Stomach smooth muscle (tissue), 2 donors: ENCODE measurements at regions not wholly inside any gene's neighbourhood (a gene's known extent, or its start where the extent isn't known, plus 50 kb on each side); places are given as distances from the start of the nearest gene placed in this dataset.
"Not testable (repeated sequence)": the region's sequence is repeated elsewhere in the genome, so short reads cannot be mapped to it uniquely, and the experiment has no call there.

Source experiments
- H3K27ac ChIP-seq: one replicate; pipeline ENCODE4 v1.7.0; 2013; ENCODE audit warnings: mild to moderate bottlenecking, low read length, inconsistent platforms
- H3K27me3 ChIP-seq, 2 donors: one replicate each; pipeline ENCODE4 v1.7.0; 2013; ENCODE audit warnings: low read length in 2 of 2; ENCODE audit not compliant: insufficient read depth in 2 of 2, control insufficient read depth in 1 of 2
- H3K36me3 ChIP-seq, 2 donors: one replicate each; pipeline ENCODE4 v1.7.0; 2013; ENCODE audit warnings: low read length in 2 of 2; ENCODE audit not compliant: control insufficient read depth in 2 of 2, insufficient read depth in 2 of 2
- H3K4me1 ChIP-seq: one replicate; pipeline ENCODE4 v1.7.0; 2013; ENCODE audit warnings: low read length; ENCODE audit not compliant: control insufficient read depth, insufficient read depth
- H3K4me3 ChIP-seq, 2 donors: one replicate each; pipeline ENCODE4 v1.7.0; 2013; ENCODE audit warnings: low read length in 2 of 2
- H3K9ac ChIP-seq, 2 donors: one replicate each; pipeline ENCODE4 v1.7.0; 2013; ENCODE audit warnings: low read length in 2 of 2, mild to moderate bottlenecking in 1 of 2
- H3K9me3 ChIP-seq, 2 donors: one replicate each; pipeline ENCODE4 v1.7.0; 2013; ENCODE audit warnings: low read length in 2 of 2; ENCODE audit not compliant: control insufficient read depth in 2 of 2
- donor health status: healthy.
- donor health status: Pancreatic carcinoma.

DNA sequence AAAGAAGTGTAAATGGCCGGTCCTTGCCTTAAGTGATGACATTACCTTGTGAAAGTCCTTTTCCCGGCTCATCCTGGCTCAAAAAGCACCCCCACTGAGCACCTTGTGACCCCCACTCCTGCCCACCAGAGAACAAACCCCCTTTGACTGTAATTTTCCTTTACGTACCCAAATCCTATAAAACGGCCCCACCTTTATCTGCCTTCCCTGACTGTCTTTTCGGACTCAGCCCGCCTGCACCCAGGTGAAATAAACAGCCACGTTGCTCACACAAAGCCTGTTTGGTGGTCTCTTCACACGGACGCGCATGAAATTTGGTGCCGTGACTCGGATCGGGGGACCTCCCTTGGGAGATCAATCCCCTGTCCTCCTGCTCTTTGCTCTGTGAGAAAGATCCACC, 112.4 kb downstream of the NPY start:
- not testable (repeated sequence) for H3K4me3 ChIP-seq, H3K27me3 ChIP-seq, H3K27ac ChIP-seq, H3K36me3 ChIP-seq, H3K9me3 ChIP-seq, H3K4me1 ChIP-seq, H3K9ac ChIP-seq

GRCh38 chr7:24401628-24402593, 117.9 kb downstream of the NPY start:
- peak overlapping the region in 1 of 2 donors; percentile 51 for H3K9ac ChIP-seq
- no peaks in the 10 kb centered on the region for H3K4me1 ChIP-seq
- H3K36me3 ChIP-seq: no peaks in the 10 kb centered on the region
- no peaks in the 10 kb centered on the region for H3K27me3 ChIP-seq
- no peak overlapping the region for H3K4me3 ChIP-seq
- H3K27ac ChIP-seq: no peak overlapping the region
- no peaks in the 10 kb centered on the region for H3K9me3 ChIP-seq

- H3K36me3 ChIP-seq: no peaks in the 10 kb centered on the region
- H3K4me3 ChIP-seq: no peak overlapping the region
- no peaks in the 10 kb centered on the region for H3K4me1 ChIP-seq
- no peaks in the 10 kb centered on the region for H3K9me3 ChIP-seq
- no peak overlapping the region for H3K9ac ChIP-seq
- no peak overlapping the region for H3K27ac ChIP-seq
- no peaks in the 10 kb centered on the region for H3K27me3 ChIP-seq
Measured at GRCh38 chr7:24402655-24403054, 118.7 kb downstream of the NPY start.

DNA sequence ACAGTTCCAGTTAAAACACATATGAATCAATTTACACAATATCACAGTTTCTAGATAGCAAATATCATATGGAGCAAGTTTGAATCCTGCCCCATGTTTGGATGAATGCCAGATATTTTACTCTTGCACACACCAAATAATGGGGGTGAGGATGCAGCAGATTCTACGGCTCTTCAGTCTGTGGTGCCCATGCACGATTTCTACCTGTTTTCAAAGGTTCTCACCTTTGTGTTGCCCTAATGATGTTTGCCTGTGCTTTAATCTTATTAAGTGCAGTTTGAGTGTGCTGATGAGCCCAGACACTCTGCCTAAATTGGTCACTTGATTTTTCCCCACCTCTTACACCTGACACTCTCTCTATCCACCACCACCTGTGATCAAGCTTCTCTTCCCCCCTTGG, 119.6 kb downstream of the NPY start:
- H3K36me3 ChIP-seq: no peaks in the 10 kb centered on the region
- no peak overlapping the region for H3K4me3 ChIP-seq
- H3K4me1 ChIP-seq: no peaks in the 10 kb centered on the region
- no peak overlapping the region for H3K27ac ChIP-seq
- H3K27me3 ChIP-seq: no peaks in the 10 kb centered on the region
- H3K9ac ChIP-seq: no peak overlapping the region
- no peaks in the 10 kb centered on the region for H3K9me3 ChIP-seq

- Histone ChIP-seq H3K4me3 (no peak overlapping the region), H3K4me1 (no peaks in the 10 kb centered on the region), H3K27me3 (no peaks in the 10 kb centered on the region), H3K36me3 (no peaks in the 10 kb centered on the region), H3K27ac (no peak overlapping the region), H3K9ac (no peak overlapping the region), H3K9me3 (no peaks in the 10 kb centered on the region)
Measured at GRCh38 chr7:24404315-24404714, 120.3 kb downstream of the NPY start.

GRCh38 chr7:24405002-24405401, 121.0 kb downstream of the NPY start:
- Histone ChIP-seq H3K4me1 (no peaks in the 10 kb centered on the region), H3K9ac (no peak overlapping the region), H3K27me3 (peaks cover 0 to 2% of the 10 kb centered on the region in 2 donors), H3K36me3 (no peaks in the 10 kb centered on the region), H3K27ac (no peak overlapping the region), H3K9me3 (no peaks in the 10 kb centered on the region), H3K4me3 (no peak overlapping the region)

DNA sequence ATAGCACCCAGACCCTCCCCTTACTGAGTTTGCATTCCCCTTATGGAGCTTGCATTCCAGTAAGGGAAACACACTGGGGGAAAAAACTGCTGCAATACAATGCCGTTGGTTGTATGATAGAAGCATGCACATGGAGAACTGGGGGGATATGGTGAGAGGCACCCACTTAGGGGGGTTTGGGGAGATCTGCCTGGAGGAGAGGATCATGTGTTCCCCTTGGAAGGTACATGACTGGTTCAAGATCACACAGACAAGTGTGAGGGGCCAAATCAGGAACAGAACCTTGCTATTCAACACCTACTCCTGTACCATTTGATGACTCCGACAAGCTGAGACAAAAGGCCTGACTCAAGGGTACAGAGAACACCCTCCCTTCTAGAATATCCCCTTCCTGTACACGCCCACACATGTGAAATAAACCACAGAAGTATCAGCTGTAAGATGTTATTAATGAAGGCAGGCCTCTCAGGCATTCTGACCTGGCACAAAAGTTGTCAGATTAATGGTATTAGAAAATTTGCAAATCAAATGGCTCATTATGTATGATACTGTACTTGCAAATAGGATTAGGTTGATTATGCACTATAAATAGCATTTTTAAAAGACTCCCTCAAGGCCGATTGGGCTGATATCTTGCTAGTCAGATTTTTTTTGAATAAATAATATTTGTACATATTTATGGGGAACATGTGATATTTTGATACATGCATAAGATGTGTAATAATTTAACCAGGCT, 122.2 kb downstream of the NPY start:
- no peaks in the 10 kb centered on the region for H3K36me3 ChIP-seq
- H3K27ac ChIP-seq: no peak overlapping the region
- H3K4me3 ChIP-seq: no peak overlapping the region
- H3K4me1 ChIP-seq: no peaks in the 10 kb centered on the region
- peaks cover 0 to 2% of the 10 kb centered on the region in 2 donors for H3K27me3 ChIP-seq
- H3K9ac ChIP-seq: no peak overlapping the region
- no peaks in the 10 kb centered on the region for H3K9me3 ChIP-seq

- H3K4me1 ChIP-seq: no peaks in the 10 kb centered on the region
Measured at GRCh38 chr7:24406789-24407299, 122.9 kb downstream of the NPY start.

DNA sequence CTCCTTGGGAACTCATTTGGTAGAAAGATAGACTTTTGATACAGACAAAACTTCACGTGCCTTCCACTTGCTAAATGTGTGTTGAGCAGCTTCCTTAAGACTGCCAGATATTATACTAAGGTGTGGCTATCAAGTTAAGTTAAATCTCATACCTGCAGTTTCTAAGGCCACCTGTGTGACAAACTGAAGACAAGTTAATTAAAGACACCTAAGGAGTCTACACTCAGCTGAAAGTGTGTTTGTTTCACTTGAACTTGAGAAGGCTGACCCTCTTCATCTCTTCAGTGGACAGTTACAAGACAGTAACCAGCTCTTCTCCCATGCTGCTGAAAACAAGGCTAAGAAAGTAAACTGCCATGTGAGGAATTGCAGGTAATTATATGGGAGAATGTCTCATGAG, 124.0 kb downstream of the NPY start:
- H3K27me3 ChIP-seq: peaks cover 0 to 2% of the 10 kb centered on the region in 2 donors
- H3K27ac ChIP-seq: no peak overlapping the region
- no peaks in the 10 kb centered on the region for H3K36me3 ChIP-seq
- H3K9ac ChIP-seq: no peak overlapping the region
- H3K4me1 ChIP-seq: no peaks in the 10 kb centered on the region
- H3K9me3 ChIP-seq: no peaks in the 10 kb centered on the region
- no peak overlapping the region for H3K4me3 ChIP-seq

More at GRCh38 chr7:24406789-24407299, 122.9 kb downstream of the NPY start:
- no peak overlapping the region for H3K27ac ChIP-seq
- H3K36me3 ChIP-seq: no peaks in the 10 kb centered on the region
- no peak overlapping the region for H3K4me3 ChIP-seq
- H3K9me3 ChIP-seq: no peaks in the 10 kb centered on the region
- peaks cover 0 to 2% of the 10 kb centered on the region in 2 donors for H3K27me3 ChIP-seq
- H3K9ac ChIP-seq: no peak overlapping the region

- Histone ChIP-seq H3K9me3 (no peaks in the 10 kb centered on the region), H3K27me3 (peaks cover 0 to 2% of the 10 kb centered on the region in 2 donors), H3K4me1 (no peaks in the 10 kb centered on the region), H3K4me3 (no peak overlapping the region), H3K36me3 (no peaks in the 10 kb centered on the region), H3K9ac (no peak overlapping the region), H3K27ac (no peak overlapping the region)
Measured at GRCh38 chr7:24408798-24409430, 124.9 kb downstream of the NPY start.
